GM12878 (cell line): ENCODE measurements at regions not wholly inside any gene's neighbourhood (a gene's known extent, or its start where the extent isn't known, plus 50 kb on each side); places are given as distances from the start of the nearest gene placed in this dataset.

Experiments
- ATAC-seq: fragments of 200-7000 bp; cut with Tn5 transposase; 3 replicates; pipeline ENCODE4 v1.9.1; 2020; ENCODE audit warnings: mild to moderate bottlenecking, moderate library complexity
- BruUV-seq: library from RNA; stranded (reverse); fragments of 400-500 nt; replicated peaks from 2 replicates; lab custom pipeline; 2021; lab: Mats Ljungman, UMichigan
- CTCF ChIA-PET: fragments of 300-600 bp; sonication (Branson Sonifier 250); formaldehyde crosslinking; extraction: SDS; loops from one replicate; lab custom pipeline; 2021; ENCODE audit warnings: inconsistent platforms; lab: Yijun Ruan, JAX
- POLR2A ChIA-PET: fragments of 350-600 bp; formaldehyde crosslinking; extraction: SDS; loops from one replicate; lab custom pipeline; 2021; ENCODE audit warnings: inconsistent platforms; lab: Charles Lee
- RAD21 ChIA-PET: fragments of 300-600 bp; sonication (Branson Sonifier 250); formaldehyde crosslinking; loops from one replicate; lab custom pipeline; 2023; ENCODE audit warnings: antibody characterized with exemption; ENCODE audit not compliant: unreplicated experiment; lab: Charles Lee
- SMC1A ChIA-PET: fragments of 300-600 bp; sonication (Branson Sonifier 250); formaldehyde crosslinking; loops from one replicate; lab custom pipeline; 2023; ENCODE audit not compliant: unreplicated experiment, uncharacterized antibody; lab: Charles Lee
- DNase-seq: peaks from one replicate; pipeline ENCODE4 v3.0.0-alpha.2; 2011; ENCODE audit warnings: low read depth, low spot score
- FAIRE-seq: peaks from 3 replicates; lab custom pipeline; 2011; peaks lifted over from hg19 to GRCh38; lab: Jason Lieb, UNC
- H2AFZ ChIP-seq: 2 replicates; pipeline ENCODE4 v1.6.0; 2011; ENCODE audit warnings: low read depth, low read length, control low read depth; ENCODE audit not compliant: control insufficient read depth
- H3K27ac ChIP-seq: 2 replicates; pipeline ENCODE4 v1.5.1; 2011; ENCODE audit warnings: control low read depth; ENCODE audit not compliant: control insufficient read depth, insufficient read depth
- H3K27me3 ChIP-seq, 2 experiments: replicated peaks in 1 of 2; 2 replicates each; pipeline versions ENCODE4 v1.6.0 to v1.6.1; 2011; ENCODE audit warnings: low read length in 1 of 2; ENCODE audit not compliant: control insufficient read depth in 2 of 2, insufficient read depth in 2 of 2
- H3K36me3 ChIP-seq, 2 experiments: 2 replicates each; pipeline ENCODE4 v1.5.1; 2011; ENCODE audit warnings: low read length in 1 of 2; ENCODE audit not compliant: control insufficient read depth in 2 of 2, insufficient read depth in 2 of 2
- H3K4me1 ChIP-seq: 2 replicates; pipeline ENCODE4 v1.6.1; 2011; ENCODE audit warnings: mild to moderate bottlenecking, low read length, moderate library complexity, mixed read lengths; ENCODE audit not compliant: control insufficient read depth, insufficient read depth
- H3K4me2 ChIP-seq: 2 replicates; pipeline ENCODE4 v1.6.0; 2011; ENCODE audit warnings: control low read depth; ENCODE audit not compliant: control insufficient read depth, insufficient read depth
- H3K4me3 ChIP-seq: fragments of 200-600 bp; sonication (generic); 2 replicates; pipeline ENCODE4 v1.5.1; 2016
- H3K79me2 ChIP-seq: 2 replicates; pipeline ENCODE4 v1.6.0; 2011; ENCODE audit warnings: low read length; ENCODE audit not compliant: control insufficient read depth, insufficient read depth
- H3K9ac ChIP-seq: 2 replicates; pipeline ENCODE4 v1.8.0; 2011; ENCODE audit warnings: low read length, control low read depth, mixed read lengths; ENCODE audit not compliant: control insufficient read depth, insufficient read depth
- H3K9me3 ChIP-seq: replicated peaks from 3 replicates; pipeline ENCODE4 v1.5.1; 2011; ENCODE audit warnings: mild to moderate bottlenecking, low read length; ENCODE audit not compliant: control insufficient read depth, insufficient read depth
- H4K20me1 ChIP-seq: 2 replicates; pipeline ENCODE4 v1.6.0; 2011; ENCODE audit not compliant: control insufficient read depth, insufficient read depth
- EP300 ChIP-seq, 2 experiments: fragments of 150-350 bp in 1 of 2; IDR thresholded peaks; 2 replicates each; pipeline ENCODE4 v1.6.1; 2011 to 2012; ENCODE audit warnings: low read depth in 2 of 2, low read length in 2 of 2, borderline replicate concordance in 1 of 2, improper control_type of control experiment in 1 of 2, inconsistent platforms in 1 of 2; ENCODE audit not compliant: control insufficient read depth in 1 of 2
- FOS ChIP-seq: IDR thresholded peaks from 3 replicates; pipeline ENCODE4 v1.6.1; 2011; ENCODE audit warnings: borderline replicate concordance; ENCODE audit not compliant: insufficient read length; ENCODE audit errors: extremely low read depth
- GATAD2B ChIP-seq: fragments of 450-650 bp; conservative IDR thresholded peaks from 2 replicates; pipeline ENCODE4 v1.6.1; 2017; ENCODE audit warnings: low read depth, mild to moderate bottlenecking, moderate library complexity
- HDAC6 ChIP-seq: fragments of 200-600 bp; sonication (generic); IDR thresholded peaks from one replicate; pipeline ENCODE4 v1.8.0; 2017; ENCODE audit warnings: antibody characterized with exemption; ENCODE audit not compliant: unreplicated experiment
- KDM1A ChIP-seq: fragments of 200-600 bp; sonication (generic); IDR thresholded peaks from 2 replicates; pipeline ENCODE4 v1.6.1; 2016; ENCODE audit warnings: borderline replicate concordance
- MEF2B ChIP-seq: fragments of 450-650 bp; IDR thresholded peaks from 2 replicates; pipeline ENCODE4 v1.6.1; 2018; ENCODE audit warnings: mild to moderate bottlenecking, moderate library complexity; ENCODE audit not compliant: partially characterized antibody, poor library complexity, severe bottlenecking
- NFYB ChIP-seq: IDR thresholded peaks from 2 replicates; pipeline ENCODE4 v1.6.1; 2011; ENCODE audit warnings: low read depth, mild to moderate bottlenecking, low read length, improper control_type of control experiment, moderate library complexity; ENCODE audit not compliant: insufficient read depth
- PML ChIP-seq: IDR thresholded peaks from 2 replicates; pipeline ENCODE4 v1.6.1; 2012; ENCODE audit warnings: low read length, inconsistent platforms
- RB1 ChIP-seq: fragments of 450-650 bp; formaldehyde crosslinking; IDR thresholded peaks from 2 replicates; pipeline ENCODE4 v1.6.1; 2017; ENCODE audit warnings: mild to moderate bottlenecking, borderline replicate concordance
- RELA ChIP-seq: fragments of 450-650 bp; IDR thresholded peaks from 2 replicates; pipeline ENCODE4 v1.8.0; 2014; ENCODE audit warnings: borderline replicate concordance; ENCODE audit not compliant: partially characterized antibody
- SIX5 ChIP-seq: IDR thresholded peaks from 2 replicates; pipeline ENCODE4 v1.6.1; 2011; ENCODE audit warnings: mild to moderate bottlenecking, low read depth, low read length, moderate library complexity; ENCODE audit not compliant: severe bottlenecking
- SRF ChIP-seq, 2 experiments: IDR thresholded peaks; 2 replicates each; pipeline ENCODE4 v1.6.1; 2011; ENCODE audit warnings: low read depth in 2 of 2, low read length in 2 of 2, mild to moderate bottlenecking in 1 of 2, moderate library complexity in 1 of 2
- STAT1 ChIP-seq: fragments of 450-650 bp; conservative IDR thresholded peaks from 2 replicates; pipeline ENCODE4 v1.6.1; 2014; ENCODE audit warnings: antibody characterized with exemption, mild to moderate bottlenecking
- YY1 ChIP-seq: IDR thresholded peaks from 2 replicates; pipeline ENCODE4 v1.6.1; 2011; ENCODE audit warnings: low read depth, mild to moderate bottlenecking, low read length
- ZNF622 ChIP-seq: fragments of 450-650 bp; IDR thresholded peaks from 2 replicates; pipeline ENCODE4 v1.6.1; 2017; ENCODE audit warnings: mild to moderate bottlenecking, inconsistent platforms
- WGBS: methylation state at CpG from one replicate; pipeline ENCODE4 v1.1.6; 2016; ENCODE audit warnings: low lambda C conversion rate; ENCODE audit not compliant: insufficient replicate concordance, insufficient coverage; ENCODE audit errors: missing lambda C conversion rate; 5-methylcytosine and 5-hydroxymethylcytosine counted together
- in situ Hi-C: fragments of 300-500 bp; cut with MboI; formaldehyde crosslinking; loops from 9 replicates; pipeline ENCODE4 v1.14.3; 2018; ENCODE audit warnings: mixed read lengths
- intact Hi-C: fragments of 100-400 bp; cut with micrococcal nuclease; formaldehyde crosslinking; loops from one replicate; pipeline ENCODE4 v1.14.2; 2022; ENCODE audit not compliant: unreplicated experiment
- TF ChIP-seq, protein P1 (sequence below): fragments of 450-650 bp; IDR thresholded peaks from 2 replicates; pipeline ENCODE4 v1.6.1; 2017; ENCODE audit warnings: mild to moderate bottlenecking
- TF ChIP-seq, protein P2 (sequence below): fragments of 450-650 bp; IDR thresholded peaks from 2 replicates; pipeline ENCODE4 v1.6.1; 2017; ENCODE audit warnings: mild to moderate bottlenecking, low read depth, inconsistent platforms; ENCODE audit not compliant: poor library complexity, severe bottlenecking

DNA sequence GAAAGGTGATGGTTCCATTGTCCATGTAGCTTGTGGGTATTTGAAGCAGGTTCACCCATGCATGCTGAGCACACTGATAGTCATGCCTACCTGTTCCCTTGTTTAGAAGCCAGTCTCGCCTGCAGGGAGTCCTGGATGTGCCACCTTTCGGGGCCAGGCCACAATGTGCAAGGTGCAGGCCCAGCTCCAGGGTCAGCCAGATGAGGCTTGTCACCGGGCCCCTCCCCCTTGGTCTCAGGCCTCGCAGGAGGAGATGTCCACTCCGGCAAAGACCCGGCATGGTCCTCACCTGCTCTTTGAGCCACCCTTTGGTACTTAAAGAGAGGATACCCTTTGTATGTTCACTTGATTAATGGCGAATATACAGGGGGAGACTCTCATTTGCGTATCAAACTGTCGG is 140.4 kb upstream of the RTL1 start:
- ATAC-seq, result no peak
- CTCF ChIA-PET, result no interaction called here

More for the DNA sequence above, 140.4 kb upstream of the RTL1 start:
- in situ Hi-C loops, result no loop called here
- Histone ChIP-seq H3K4me1 (no peaks in the 10 kb centered on the region), H3K27ac (no peak overlapping the region), H3K9me3 (no peaks in the 10 kb centered on the region), H3K36me3 (no peaks in the 10 kb centered on the region), H3K4me2 (no peak overlapping the region), H3K9ac (no peak overlapping the region), H3K27me3 (no peaks in the 10 kb centered on the region), H3K79me2 (no peaks in the 10 kb centered on the region), H3K4me3 (no peak overlapping the region), H2AFZ (no peak overlapping the region), H4K20me1 (no peaks in the 10 kb centered on the region)
- DNase-seq (no peak), FAIRE-seq (no peak)
- intact Hi-C loops, result no loop called here
- ChIA-PET SMC1A (no interaction called here), RAD21 (no interaction called here), POLR2A (no interaction called here)
- 54% methylated on average over 6 of the region's 9 CpGs for WGBS
- TF ChIP-seq FOS (no peak), KDM1A (no peak), HDAC6 (no peak), EP300 (IDR thresholded peaks at IDR 0.05; ENCODE audit: borderline replicate concordance in 1 of 2, control insufficient read depth in 1 of 2, low read depth in 2 of 2, low read length in 2 of 2) (no peak), SRF (IDR thresholded peaks at IDR 0.05; ENCODE audit: low read depth in 2 of 2, low read length in 2 of 2) (no peak), GATAD2B (no peak), ZNF622 (no peak), YY1 (no peak), RB1 (no peak), STAT1 (no peak), NFYB (no peak), RELA (no peak), PML (no peak), MEF2B (no peak), SIX5 (no peak)
- TF ChIP-seq, protein P1, sequence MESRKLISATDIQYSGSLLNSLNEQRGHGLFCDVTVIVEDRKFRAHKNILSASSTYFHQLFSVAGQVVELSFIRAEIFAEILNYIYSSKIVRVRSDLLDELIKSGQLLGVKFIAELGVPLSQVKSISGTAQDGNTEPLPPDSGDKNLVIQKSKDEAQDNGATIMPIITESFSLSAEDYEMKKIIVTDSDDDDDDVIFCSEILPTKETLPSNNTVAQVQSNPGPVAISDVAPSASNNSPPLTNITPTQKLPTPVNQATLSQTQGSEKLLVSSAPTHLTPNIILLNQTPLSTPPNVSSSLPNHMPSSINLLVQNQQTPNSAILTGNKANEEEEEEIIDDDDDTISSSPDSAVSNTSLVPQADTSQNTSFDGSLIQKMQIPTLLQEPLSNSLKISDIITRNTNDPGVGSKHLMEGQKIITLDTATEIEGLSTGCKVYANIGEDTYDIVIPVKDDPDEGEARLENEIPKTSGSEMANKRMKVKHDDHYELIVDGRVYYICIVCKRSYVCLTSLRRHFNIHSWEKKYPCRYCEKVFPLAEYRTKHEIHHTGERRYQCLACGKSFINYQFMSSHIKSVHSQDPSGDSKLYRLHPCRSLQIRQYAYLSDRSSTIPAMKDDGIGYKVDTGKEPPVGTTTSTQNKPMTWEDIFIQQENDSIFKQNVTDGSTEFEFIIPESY, result no peak
- TF ChIP-seq, protein P2, sequence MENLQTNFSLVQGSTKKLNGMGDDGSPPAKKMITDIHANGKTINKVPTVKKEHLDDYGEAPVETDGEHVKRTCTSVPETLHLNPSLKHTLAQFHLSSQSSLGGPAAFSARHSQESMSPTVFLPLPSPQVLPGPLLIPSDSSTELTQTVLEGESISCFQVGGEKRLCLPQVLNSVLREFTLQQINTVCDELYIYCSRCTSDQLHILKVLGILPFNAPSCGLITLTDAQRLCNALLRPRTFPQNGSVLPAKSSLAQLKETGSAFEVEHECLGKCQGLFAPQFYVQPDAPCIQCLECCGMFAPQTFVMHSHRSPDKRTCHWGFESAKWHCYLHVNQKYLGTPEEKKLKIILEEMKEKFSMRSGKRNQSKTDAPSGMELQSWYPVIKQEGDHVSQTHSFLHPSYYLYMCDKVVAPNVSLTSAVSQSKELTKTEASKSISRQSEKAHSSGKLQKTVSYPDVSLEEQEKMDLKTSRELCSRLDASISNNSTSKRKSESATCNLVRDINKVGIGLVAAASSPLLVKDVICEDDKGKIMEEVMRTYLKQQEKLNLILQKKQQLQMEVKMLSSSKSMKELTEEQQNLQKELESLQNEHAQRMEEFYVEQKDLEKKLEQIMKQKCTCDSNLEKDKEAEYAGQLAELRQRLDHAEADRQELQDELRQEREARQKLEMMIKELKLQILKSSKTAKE, result no peak
- no TSS peak for BruUV-seq
